K562 (cell line): ENCODE measurements at regions not wholly inside any gene's neighbourhood (a gene's known extent, or its start where the extent isn't known, plus 50 kb on each side); places are given as distances from the start of the nearest gene placed in this dataset.

Experiments
- ATAC-seq: fragments of 200-7000 bp; cut with Tn5 transposase; 3 replicates; pipeline ENCODE4 v1.9.1; 2020; ENCODE audit warnings: moderate library complexity
- BruUV-seq: library from RNA; stranded (reverse); fragments of 400-500 nt; replicated peaks from 2 replicates; lab custom pipeline; 2021; lab: Mats Ljungman, UMichigan
- CTCF ChIA-PET: fragments of 300-600 bp; formaldehyde crosslinking; extraction: SDS; loops from one replicate; lab custom pipeline; 2021; ENCODE audit warnings: low intra/inter-chr PET ratio; lab: Yijun Ruan, JAX
- POLR2A ChIA-PET: fragments of 300-600, 350-650 bp; sonication (Branson Sonifier 250); formaldehyde crosslinking; extraction: SDS; loops from one replicate; lab custom pipeline; 2021; ENCODE audit warnings: antibody characterized with exemption, inconsistent platforms; lab: Yijun Ruan, JAX
- DNase-seq, 4 experiments: peaks; one replicate each; pipeline versions ENCODE4 v3.0.0 to v3.0.0-alpha.2; 2011 to 2018; ENCODE audit warnings: low spot score in 3 of 4, mixed read lengths in 3 of 4; ENCODE audit errors: extremely low read depth in 1 of 4
- FAIRE-seq: peaks from 2 replicates; lab custom pipeline; 2011; peaks lifted over from hg19 to GRCh38; lab: Jason Lieb, UNC
- H2AFZ ChIP-seq: 2 replicates; pipeline ENCODE4 v1.6.0; 2011; ENCODE audit warnings: low read depth, low read length, control low read depth, inconsistent platforms
- H3K27ac ChIP-seq: fragments of 200-600 bp; 3 replicates; pipeline ENCODE4 v1.8.0; 2011; ENCODE audit warnings: low read depth, mild to moderate bottlenecking, control low read depth, inconsistent platforms, low read length, moderate library complexity, mixed read lengths; ENCODE audit errors: extremely low read depth
- H3K27me3 ChIP-seq, 2 experiments: fragments of 300-600 bp in 1 of 2; 2 replicates in 1 of 2; 3 replicates in 1 of 2; pipeline versions ENCODE4 v1.6.0 to v1.8.0; 2011; ENCODE audit warnings: inconsistent platforms in 2 of 2, low read length in 2 of 2, mild to moderate bottlenecking in 1 of 2, mixed read lengths in 1 of 2, moderate library complexity in 1 of 2; ENCODE audit not compliant: control insufficient read depth in 2 of 2, insufficient read depth in 2 of 2
- H3K36me3 ChIP-seq: fragments of 300-600 bp; 3 replicates; pipeline ENCODE4 v1.8.0; 2011; ENCODE audit warnings: mild to moderate bottlenecking, low read length, inconsistent platforms; ENCODE audit not compliant: control insufficient read depth, insufficient read depth
- H3K4me1 ChIP-seq, 2 experiments: fragments of 200-600 bp in 1 of 2; replicated peaks in 1 of 2; 2 replicates in 1 of 2; 3 replicates in 1 of 2; pipeline versions ENCODE4 v1.5.1 to v1.8.0; 2011; ENCODE audit warnings: inconsistent platforms in 2 of 2, low read length in 2 of 2, mild to moderate bottlenecking in 1 of 2, mixed read lengths in 1 of 2, moderate library complexity in 1 of 2; ENCODE audit not compliant: control insufficient read depth in 2 of 2, insufficient read depth in 2 of 2
- H3K4me2 ChIP-seq: 2 replicates; pipeline ENCODE4 v1.6.1; 2011; ENCODE audit warnings: low read length, control low read depth, inconsistent platforms, mixed read lengths; ENCODE audit not compliant: insufficient read depth
- H3K4me3 ChIP-seq: fragments of 200-600 bp; sonication (generic), shearing (Covaris generic); 2 replicates; pipeline ENCODE4 v1.5.1; 2016; ENCODE audit warnings: control low read depth, inconsistent platforms
- H3K79me2 ChIP-seq: fragments of 200-600 bp; 3 replicates; pipeline ENCODE4 v1.8.0; 2011; ENCODE audit warnings: low read length, inconsistent platforms; ENCODE audit not compliant: control insufficient read depth, insufficient read depth
- H3K9ac ChIP-seq, 2 experiments: 2 replicates each; pipeline versions ENCODE4 v1.6.0 to v1.6.1; 2011; ENCODE audit warnings: low read depth in 2 of 2, low read length in 2 of 2, control low read depth in 1 of 2, inconsistent platforms in 1 of 2, mild to moderate bottlenecking in 1 of 2, mixed read lengths in 1 of 2; ENCODE audit not compliant: insufficient read depth in 1 of 2
- H3K9me1 ChIP-seq: one replicate; pipeline ENCODE4 v1.6.0; 2011; ENCODE audit warnings: inconsistent platforms, mild to moderate bottlenecking, low read length, moderate library complexity; ENCODE audit not compliant: control insufficient read depth, insufficient read depth
- H3K9me3 ChIP-seq: replicated peaks from 2 replicates; pipeline ENCODE4 v1.5.1; 2011; ENCODE audit warnings: low read depth, low read length, inconsistent platforms; ENCODE audit not compliant: control insufficient read depth, insufficient read depth
- H4K20me1 ChIP-seq: replicated peaks from 2 replicates; pipeline ENCODE4 v1.6.1; 2011; ENCODE audit warnings: low read length, inconsistent platforms, mixed read lengths; ENCODE audit not compliant: control insufficient read depth, insufficient read depth
- ZBTB7A ChIP-seq: IDR thresholded peaks from 2 replicates; pipeline ENCODE4 v1.6.1; 2011; ENCODE audit warnings: low read depth, mild to moderate bottlenecking, low read length, moderate library complexity, borderline replicate concordance; ENCODE audit not compliant: control insufficient read depth
- WGBS: fragments of 100-300 bp; shearing (Covaris generic); methylation state at CpG from one replicate; pipeline ENCODE4 v1.1.6; 2016; ENCODE audit warnings: low coverage, mixed read lengths; ENCODE audit not compliant: insufficient coverage; ENCODE audit errors: missing lambda C conversion rate; 5-methylcytosine and 5-hydroxymethylcytosine counted together
- in situ Hi-C: fragments of 300-500 bp; cut with MboI; formaldehyde crosslinking; loops from 4 replicates; pipeline ENCODE4 v1.15.0; 2018; ENCODE audit warnings: inconsistent platforms, mixed read lengths
- intact Hi-C: fragments of 100-400 bp; cut with micrococcal nuclease; formaldehyde crosslinking; loops from 2 replicates; pipeline ENCODE4 v1.14.2; 2022
- TF ChIP-seq, protein P1 (sequence below): fragments of 450-650 bp; IDR thresholded peaks from 2 replicates; pipeline ENCODE4 v1.6.1; 2017; ENCODE audit warnings: mild to moderate bottlenecking, moderate library complexity

DNA sequence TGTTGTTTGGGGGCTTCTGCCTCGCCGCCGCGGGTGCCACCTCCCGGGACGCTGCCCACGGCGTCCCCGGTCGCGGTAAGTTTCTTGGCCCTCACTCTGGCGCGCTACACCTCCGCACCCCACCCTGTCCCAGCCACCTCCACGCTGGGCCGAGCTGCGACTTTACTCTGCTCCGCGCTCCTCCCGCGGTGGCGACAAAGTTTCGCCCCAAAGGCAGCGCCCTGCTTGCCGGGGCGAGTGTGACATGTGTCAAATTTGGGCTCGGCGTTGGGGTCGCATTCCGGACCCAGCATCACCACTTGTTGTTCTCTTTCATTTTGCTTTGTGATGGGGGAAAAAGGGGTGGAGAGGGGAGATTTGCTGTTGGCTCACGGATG is 167.7 kb upstream of the PPP1R3A start (continued):
- TF ChIP-seq, protein P1, sequence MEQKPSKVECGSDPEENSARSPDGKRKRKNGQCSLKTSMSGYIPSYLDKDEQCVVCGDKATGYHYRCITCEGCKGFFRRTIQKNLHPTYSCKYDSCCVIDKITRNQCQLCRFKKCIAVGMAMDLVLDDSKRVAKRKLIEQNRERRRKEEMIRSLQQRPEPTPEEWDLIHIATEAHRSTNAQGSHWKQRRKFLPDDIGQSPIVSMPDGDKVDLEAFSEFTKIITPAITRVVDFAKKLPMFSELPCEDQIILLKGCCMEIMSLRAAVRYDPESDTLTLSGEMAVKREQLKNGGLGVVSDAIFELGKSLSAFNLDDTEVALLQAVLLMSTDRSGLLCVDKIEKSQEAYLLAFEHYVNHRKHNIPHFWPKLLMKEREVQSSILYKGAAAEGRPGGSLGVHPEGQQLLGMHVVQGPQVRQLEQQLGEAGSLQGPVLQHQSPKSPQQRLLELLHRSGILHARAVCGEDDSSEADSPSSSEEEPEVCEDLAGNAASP, result no peak

DNA sequence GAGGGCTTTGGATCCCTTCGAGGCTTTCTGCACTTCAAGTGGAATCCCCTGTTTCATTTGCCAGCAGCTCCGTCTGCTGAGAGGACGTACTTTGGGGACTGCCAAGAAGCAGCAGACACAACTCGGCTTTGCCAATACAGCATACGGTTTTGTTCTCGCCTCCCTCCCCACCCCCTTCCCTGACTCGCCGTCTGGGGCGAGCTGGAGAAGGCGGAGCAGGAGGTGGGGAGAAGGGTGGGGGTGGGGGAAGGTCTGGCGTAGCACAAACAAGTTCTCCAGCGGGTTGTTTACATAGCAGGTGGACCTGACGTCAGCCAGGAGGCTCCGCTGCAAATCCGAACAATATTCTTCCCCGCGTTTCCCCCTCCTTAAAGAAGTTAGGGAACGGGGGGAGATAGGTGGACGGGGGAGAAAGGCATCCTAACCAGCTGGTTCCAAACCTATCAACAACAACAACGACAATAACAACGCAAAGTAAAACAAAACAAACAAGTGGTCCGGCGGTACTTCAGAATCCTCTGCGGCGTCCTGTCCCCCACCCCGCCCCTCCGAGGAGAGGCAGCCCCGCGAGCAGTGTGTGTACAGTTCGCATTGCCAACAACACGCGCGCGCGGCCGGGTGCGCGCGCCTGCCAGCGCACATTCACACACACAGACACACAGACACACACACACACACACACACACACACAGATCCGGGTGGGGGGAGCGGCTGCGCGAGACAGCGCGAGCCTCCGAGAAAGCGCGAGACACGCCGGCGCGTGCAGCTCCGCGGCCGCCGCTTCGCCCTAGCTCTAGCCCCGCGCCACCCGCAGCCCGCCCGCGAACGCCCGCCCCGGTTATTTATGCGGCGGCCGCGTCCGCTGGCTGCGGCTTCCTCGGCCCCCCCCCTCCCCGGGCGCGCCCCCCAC is 167.0 kb upstream of the PPP1R3A start:
- BruUV-seq, result no TSS peak
- Histone ChIP-seq H3K27me3 (peaks cover 0 to 4% of the 10 kb centered on the region in 2 experiments; a peak in 1 of 5 replicates), H3K36me3 (no peaks in the 10 kb centered on the region), H3K9me3 (no peaks in the 10 kb centered on the region), H3K79me2 (no peaks in the 10 kb centered on the region), H3K9me1 (no peaks in the 10 kb centered on the region), H3K4me3 (no peak overlapping the region), H4K20me1 (no peaks in the 10 kb centered on the region), H3K4me1 (peaks cover 0 to 8% of the 10 kb centered on the region in 2 experiments; a peak in 1 of 5 replicates), H3K9ac (no peak overlapping the region), H2AFZ (no peak overlapping the region), H3K4me2 (no peak overlapping the region), H3K27ac (no peak overlapping the region)
- in situ Hi-C loops (no loop called here), intact Hi-C loops (no loop called here)
- no peak for TF ChIP-seq ZBTB7A
- ATAC-seq (no peak), FAIRE-seq (no peak), DNase-seq (no peak)
- ChIA-PET CTCF (no interaction called here), POLR2A (no interaction called here)
- 27% methylated on average over 43 of the region's 77 CpGs for WGBS
